ENCODE measurements at regions not wholly inside any gene's neighbourhood (a gene's known extent, or its start where the extent isn't known, plus 50 kb on each side); places are given as distances from the start of the nearest gene placed in this dataset.

GRCh38 chr16:59121411-59122261, 387.5 kb upstream of the GOT2 start:
- TF ChIP-seq SIN3A (IDR thresholded peaks at IDR 0.05; ENCODE audit: borderline replicate concordance, insufficient read depth, low read length) (no peak), REST (IDR thresholded peaks at IDR 0.05; ENCODE audit: insufficient read depth in 1 of 2, low read depth in 2 of 2, low read length in 2 of 2) (no peak), FOXP2 (optimal IDR thresholded peaks at IDR 0.05; ENCODE audit: borderline replicate concordance, extremely low read depth, extremely low read length, insufficient read depth) (no peak), POLR2AphosphoS5 (IDR thresholded peaks at IDR 0.05; ENCODE audit: low read depth, low read length) (no peak), TAF1 (IDR thresholded peaks at IDR 0.05; ENCODE audit: borderline replicate concordance, insufficient read depth, low read length) (no peak)

- no peak for TF ChIP-seq REST (IDR thresholded peaks at IDR 0.05; ENCODE audit: insufficient read depth in 1 of 2, low read depth in 2 of 2, low read length in 2 of 2)
- TF ChIP-seq TAF1 (IDR thresholded peaks at IDR 0.05; ENCODE audit: borderline replicate concordance, insufficient read depth, low read length): no peak
- no peak for TF ChIP-seq SIN3A (IDR thresholded peaks at IDR 0.05; ENCODE audit: borderline replicate concordance, insufficient read depth, low read length)
Observed at GRCh38 chr16:59116744-59117143, 382.6 kb upstream of the GOT2 start.

- no peak for TF ChIP-seq FOXP2 (optimal IDR thresholded peaks at IDR 0.05; ENCODE audit: borderline replicate concordance, extremely low read depth, extremely low read length, insufficient read depth)
- TF ChIP-seq SIN3A (IDR thresholded peaks at IDR 0.05; ENCODE audit: borderline replicate concordance, insufficient read depth, low read length): no peak
- no peak for TF ChIP-seq POLR2AphosphoS5 (IDR thresholded peaks at IDR 0.05; ENCODE audit: low read depth, low read length)
- TF ChIP-seq REST (IDR thresholded peaks at IDR 0.05; ENCODE audit: insufficient read depth in 1 of 2, low read depth in 2 of 2, low read length in 2 of 2): no peak
- no peak for TF ChIP-seq TAF1 (IDR thresholded peaks at IDR 0.05; ENCODE audit: borderline replicate concordance, insufficient read depth, low read length)
Observed at GRCh38 chr16:59114790-59115189, 380.7 kb upstream of the GOT2 start.

- TF ChIP-seq POLR2AphosphoS5 (IDR thresholded peaks at IDR 0.05; ENCODE audit: low read depth, low read length): no peak
- no peak for TF ChIP-seq TAF1 (IDR thresholded peaks at IDR 0.05; ENCODE audit: borderline replicate concordance, insufficient read depth, low read length)
- no peak for TF ChIP-seq REST (IDR thresholded peaks at IDR 0.05; ENCODE audit: insufficient read depth in 1 of 2, low read depth in 2 of 2, low read length in 2 of 2)
- TF ChIP-seq SIN3A (IDR thresholded peaks at IDR 0.05; ENCODE audit: borderline replicate concordance, insufficient read depth, low read length): no peak
- no peak for TF ChIP-seq FOXP2 (optimal IDR thresholded peaks at IDR 0.05; ENCODE audit: borderline replicate concordance, extremely low read depth, extremely low read length, insufficient read depth)
Observed at GRCh38 chr16:59113004-59113670, 379.0 kb upstream of the GOT2 start.

Measured in PFSK-1 (cell line).